WTC11 (cell line): ENCODE measurements at regions not wholly inside any gene's neighbourhood (a gene's known extent, or its start where the extent isn't known, plus 50 kb on each side); places are given as distances from the start of the nearest gene placed in this dataset.

Experiments
- ATAC-seq: fragments of 200-7000 bp; cut with Tn5 transposase; 2 replicates; pipeline ENCODE4 v1.10.0; 2021; ENCODE audit warnings: mild to moderate bottlenecking, moderate library complexity
- CTCF ChIA-PET: fragments of 300-600 bp; sonication (Branson Sonifier 250); formaldehyde crosslinking; loops from one replicate; lab custom pipeline; 2021; ENCODE audit warnings: antibody characterized with exemption; lab: Charles Lee
- POLR2A ChIA-PET: fragments of 350-600 bp; sonication (Branson Sonifier 250); formaldehyde crosslinking; loops from one replicate; lab custom pipeline; 2021; ENCODE audit warnings: antibody characterized with exemption; lab: Charles Lee
- DNase-seq: peaks from one replicate; pipeline ENCODE4 v3.0.0; 2021; ENCODE audit warnings: low spot score
- H3K27ac Mint-ChIP-seq: 2 replicates; pipeline ENCODE4 v1.8.0; 2021; ENCODE audit warnings: mixed read lengths
- H3K27me3 Mint-ChIP-seq: 2 replicates; pipeline ENCODE4 v1.8.0; 2021; ENCODE audit warnings: low read depth, mild to moderate bottlenecking, moderate library complexity, mixed read lengths
- H3K36me3 Mint-ChIP-seq: 2 replicates; pipeline ENCODE4 v1.8.0; 2021; ENCODE audit warnings: mixed read lengths
- H3K4me1 Mint-ChIP-seq: 2 replicates; pipeline ENCODE4 v1.8.0; 2022; ENCODE audit warnings: mixed read lengths
- H3K4me3 Mint-ChIP-seq: 2 replicates; pipeline ENCODE4 v1.8.0; 2021; ENCODE audit warnings: mild to moderate bottlenecking, moderate library complexity, mixed read lengths
- H3K9me3 Mint-ChIP-seq: 2 replicates; pipeline ENCODE4 v1.8.0; 2021; ENCODE audit warnings: mixed read lengths
- ATF1 ChIP-seq: sonication (generic); formaldehyde crosslinking; IDR thresholded peaks from 2 replicates; pipeline ENCODE4 v1.8.1; 2023; ENCODE audit warnings: mild to moderate bottlenecking, moderate library complexity, missing genetic modification reagents
- CBFB ChIP-seq: sonication (generic); formaldehyde crosslinking; IDR thresholded peaks from 2 replicates; pipeline ENCODE4 v1.8.1; 2022; ENCODE audit warnings: mild to moderate bottlenecking, low read depth, missing genetic modification reagents
- FOXK1 ChIP-seq: sonication (generic); formaldehyde crosslinking; IDR thresholded peaks from 2 replicates; pipeline ENCODE4 v1.8.0; 2022; ENCODE audit warnings: mild to moderate bottlenecking, moderate library complexity, missing genetic modification reagents
- GTF2I ChIP-seq: fragments of 250-450 bp; sonication (Bioruptor Pico); conservative IDR thresholded peaks from 2 replicates; pipeline ENCODE4 v1.4.0; 2021; ENCODE audit warnings: mild to moderate bottlenecking
- MYBL2 ChIP-seq: sonication (generic); formaldehyde crosslinking; IDR thresholded peaks from 2 replicates; pipeline ENCODE4 v1.8.1; 2023; ENCODE audit warnings: mild to moderate bottlenecking, moderate library complexity, missing genetic modification reagents
- NFYB ChIP-seq: sonication (generic); formaldehyde crosslinking; conservative IDR thresholded peaks from 2 replicates; pipeline ENCODE4 v1.8.0; 2022; ENCODE audit warnings: low read depth, missing genetic modification reagents
- PREB ChIP-seq: sonication (generic); formaldehyde crosslinking; IDR thresholded peaks from 2 replicates; pipeline ENCODE4 v1.8.1; 2022; ENCODE audit warnings: mild to moderate bottlenecking, missing genetic modification reagents, moderate library complexity, borderline replicate concordance
- RELA ChIP-seq: sonication (generic); formaldehyde crosslinking; IDR thresholded peaks from 2 replicates; pipeline ENCODE4 v1.8.1; 2022; ENCODE audit warnings: missing genetic modification reagents, mild to moderate bottlenecking, borderline replicate concordance
- SMAD4 ChIP-seq: sonication (generic); formaldehyde crosslinking; IDR thresholded peaks from 2 replicates; pipeline ENCODE4 v1.8.0; 2022; ENCODE audit warnings: mild to moderate bottlenecking, missing genetic modification reagents
- TCF7 ChIP-seq: sonication (generic); formaldehyde crosslinking; IDR thresholded peaks from 2 replicates; pipeline ENCODE4 v1.8.0; 2022; ENCODE audit warnings: mild to moderate bottlenecking, low read depth, missing genetic modification reagents, moderate library complexity
- USF2 ChIP-seq: sonication (generic); formaldehyde crosslinking; IDR thresholded peaks from 2 replicates; pipeline ENCODE4 v1.8.1; 2023; ENCODE audit warnings: mild to moderate bottlenecking, missing genetic modification reagents, moderate library complexity
- ZBTB43 ChIP-seq: sonication (generic); formaldehyde crosslinking; IDR thresholded peaks from 2 replicates; pipeline ENCODE4 v1.8.1; 2023; ENCODE audit warnings: mild to moderate bottlenecking, missing genetic modification reagents
- ZNF416 ChIP-seq: fragments of 250-450 bp; sonication (Bioruptor Pico); IDR thresholded peaks from 2 replicates; pipeline ENCODE4 v1.9.0; 2021; ENCODE audit warnings: mild to moderate bottlenecking, inconsistent platforms
- ZNF423 ChIP-seq: fragments of 250-450 bp; sonication (Bioruptor Pico); IDR thresholded peaks from 2 replicates; pipeline ENCODE4 v2.1.2; 2022; ENCODE audit warnings: mild to moderate bottlenecking, moderate library complexity
- ZNF671 ChIP-seq: fragments of 250-450 bp; sonication (Bioruptor Pico); IDR thresholded peaks from 2 replicates; pipeline ENCODE4 v1.8.0; 2021; ENCODE audit warnings: mild to moderate bottlenecking
- ZSCAN18 ChIP-seq: fragments of 250-450 bp; sonication (Bioruptor Pico); IDR thresholded peaks from 2 replicates; pipeline ENCODE4 v2.1.2; 2022; ENCODE audit warnings: mild to moderate bottlenecking, moderate library complexity
- TF ChIP-seq, protein P1 (sequence below): sonication (generic); formaldehyde crosslinking; IDR thresholded peaks from 2 replicates; pipeline ENCODE4 v1.8.1; 2022; ENCODE audit warnings: missing genetic modification reagents, borderline replicate concordance
- TF ChIP-seq, protein P2 (sequence below): sonication (generic); formaldehyde crosslinking; IDR thresholded peaks from 2 replicates; pipeline ENCODE4 v1.8.1; 2022; ENCODE audit warnings: low read depth, mild to moderate bottlenecking, moderate library complexity, missing genetic modification reagents, borderline replicate concordance
- TF ChIP-seq, protein P3 (sequence below): sonication (generic); formaldehyde crosslinking; IDR thresholded peaks from 2 replicates; pipeline ENCODE4 v1.8.0; 2022; ENCODE audit warnings: mild to moderate bottlenecking, missing genetic modification reagents

- ChIA-PET POLR2A (no interaction called here), CTCF (no interaction called here)
- Mint-ChIP-seq H3K27me3 (no peaks in the 10 kb centered on the region), H3K4me3 (no peak overlapping the region), H3K27ac (no peak overlapping the region), H3K4me1 (no peaks in the 10 kb centered on the region), H3K36me3 (0 out of 2 replicates have a peak, but pooled peaks cover 3% of the 10 kb centered on the region), H3K9me3 (peaks cover 4% of the 10 kb centered on the region)
- no peak for TF ChIP-seq ZNF416 (CRISPR knock-in tag)
- TF ChIP-seq, protein P1, sequence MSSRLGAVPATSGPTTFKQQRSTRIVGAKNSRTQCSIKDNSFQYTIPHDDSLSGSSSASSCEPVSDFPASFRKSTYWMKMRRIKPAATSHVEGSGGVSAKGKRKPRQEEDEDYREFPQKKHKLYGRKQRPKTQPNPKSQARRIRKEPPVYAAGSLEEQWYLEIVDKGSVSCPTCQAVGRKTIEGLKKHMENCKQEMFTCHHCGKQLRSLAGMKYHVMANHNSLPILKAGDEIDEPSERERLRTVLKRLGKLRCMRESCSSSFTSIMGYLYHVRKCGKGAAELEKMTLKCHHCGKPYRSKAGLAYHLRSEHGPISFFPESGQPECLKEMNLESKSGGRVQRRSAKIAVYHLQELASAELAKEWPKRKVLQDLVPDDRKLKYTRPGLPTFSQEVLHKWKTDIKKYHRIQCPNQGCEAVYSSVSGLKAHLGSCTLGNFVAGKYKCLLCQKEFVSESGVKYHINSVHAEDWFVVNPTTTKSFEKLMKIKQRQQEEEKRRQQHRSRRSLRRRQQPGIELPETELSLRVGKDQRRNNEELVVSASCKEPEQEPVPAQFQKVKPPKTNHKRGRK (CRISPR knock-in tag), result no peak
- no peak for TF ChIP-seq RELA (CRISPR knock-in tag)
- TF ChIP-seq USF2 (CRISPR knock-in tag), result no peak
- no peak for TF ChIP-seq GTF2I (CRISPR knock-in tag)
- TF ChIP-seq ZNF423 (CRISPR knock-in tag), result no peak
- TF ChIP-seq SMAD4 (CRISPR knock-in tag), result no peak
- no peak for TF ChIP-seq NFYB (CRISPR knock-in tag)
- TF ChIP-seq ATF1 (CRISPR knock-in tag), result no peak
- TF ChIP-seq FOXK1 (CRISPR knock-in tag), result no peak
- no peak for TF ChIP-seq PREB
- TF ChIP-seq CBFB, result no peak
- no peak for TF ChIP-seq MYBL2 (CRISPR knock-in tag)
- TF ChIP-seq ZBTB43 (CRISPR knock-in tag), result no peak
- TF ChIP-seq ZSCAN18 (CRISPR knock-in tag), result no peak
- TF ChIP-seq, protein P2, sequence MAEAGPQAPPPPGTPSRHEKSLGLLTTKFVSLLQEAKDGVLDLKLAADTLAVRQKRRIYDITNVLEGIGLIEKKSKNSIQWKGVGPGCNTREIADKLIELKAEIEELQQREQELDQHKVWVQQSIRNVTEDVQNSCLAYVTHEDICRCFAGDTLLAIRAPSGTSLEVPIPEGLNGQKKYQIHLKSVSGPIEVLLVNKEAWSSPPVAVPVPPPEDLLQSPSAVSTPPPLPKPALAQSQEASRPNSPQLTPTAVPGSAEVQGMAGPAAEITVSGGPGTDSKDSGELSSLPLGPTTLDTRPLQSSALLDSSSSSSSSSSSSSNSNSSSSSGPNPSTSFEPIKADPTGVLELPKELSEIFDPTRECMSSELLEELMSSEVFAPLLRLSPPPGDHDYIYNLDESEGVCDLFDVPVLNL, result no peak
- TF ChIP-seq ZNF671 (CRISPR knock-in tag), result no peak
- TF ChIP-seq TCF7 (CRISPR knock-in tag), result no peak
- TF ChIP-seq, protein P3, sequence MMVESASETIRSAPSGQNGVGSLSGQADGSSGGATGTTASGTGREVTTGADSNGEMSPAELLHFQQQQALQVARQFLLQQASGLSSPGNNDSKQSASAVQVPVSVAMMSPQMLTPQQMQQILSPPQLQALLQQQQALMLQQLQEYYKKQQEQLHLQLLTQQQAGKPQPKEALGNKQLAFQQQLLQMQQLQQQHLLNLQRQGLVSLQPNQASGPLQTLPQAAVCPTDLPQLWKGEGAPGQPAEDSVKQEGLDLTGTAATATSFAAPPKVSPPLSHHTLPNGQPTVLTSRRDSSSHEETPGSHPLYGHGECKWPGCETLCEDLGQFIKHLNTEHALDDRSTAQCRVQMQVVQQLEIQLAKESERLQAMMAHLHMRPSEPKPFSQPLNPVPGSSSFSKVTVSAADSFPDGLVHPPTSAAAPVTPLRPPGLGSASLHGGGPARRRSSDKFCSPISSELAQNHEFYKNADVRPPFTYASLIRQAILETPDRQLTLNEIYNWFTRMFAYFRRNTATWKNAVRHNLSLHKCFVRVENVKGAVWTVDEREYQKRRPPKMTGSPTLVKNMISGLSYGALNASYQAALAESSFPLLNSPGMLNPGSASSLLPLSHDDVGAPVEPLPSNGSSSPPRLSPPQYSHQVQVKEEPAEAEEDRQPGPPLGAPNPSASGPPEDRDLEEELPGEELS (CRISPR knock-in tag), result no peak
- DNase-seq (no peak), ATAC-seq (no peak)
Observed at GRCh38 chr10:121392657-121393056, 205.6 kb downstream of the FGFR2 start.
